ENCODE measurements at regions not wholly inside any gene's neighbourhood (a gene's known extent, or its start where the extent isn't known, plus 50 kb on each side); places are given as distances from the start of the nearest gene placed in this dataset.

DNA sequence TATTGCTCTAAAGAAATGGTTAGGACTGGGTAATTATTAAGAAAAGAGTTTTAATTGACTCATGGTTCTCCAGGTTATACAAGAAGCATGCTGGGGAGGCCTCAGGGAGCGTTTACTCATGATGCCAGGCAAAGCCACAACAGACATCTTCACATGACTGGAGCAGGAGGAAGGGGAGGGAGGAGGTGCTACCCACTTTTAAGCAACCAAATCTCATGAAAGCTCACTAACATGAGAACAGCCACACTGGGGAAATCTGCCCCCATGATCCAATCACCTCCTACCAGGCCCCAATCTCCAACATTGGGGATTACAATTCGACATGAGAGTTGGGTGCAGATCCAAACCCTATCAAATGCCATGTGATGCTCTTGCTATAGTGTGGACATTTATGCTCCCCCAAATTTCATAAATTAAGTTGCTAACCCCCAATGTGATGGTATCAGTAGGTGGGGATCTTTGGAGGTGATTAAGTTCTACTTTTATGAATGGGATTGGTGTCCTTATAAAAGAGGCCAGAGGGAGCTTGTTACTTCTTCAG lies 773.6 kb upstream of the CDH10 start:
- Histone ChIP-seq H2AFZ (ENCODE audit: low read length) (no peak overlapping the region), H3K4me3 (replicated peaks in 1 of 4; ENCODE audit: control extremely low read depth in 1 of 4, insufficient read depth in 1 of 4, low read depth in 3 of 4, low read length in 4 of 4) (no peak overlapping the region), H3K4me1 (ENCODE audit: control insufficient read depth, extremely low read depth, insufficient read depth, low read length) (no peaks in the 10 kb centered on the region), H3K4me2 (ENCODE audit: extremely low read depth, insufficient read depth, low read length) (no peak overlapping the region), H3K9ac (ENCODE audit: insufficient read depth, low read length) (no peak overlapping the region), H3K9me3 (ENCODE audit: control insufficient read depth, insufficient read depth, low read depth, low read length) (no peaks in the 10 kb centered on the region), H3K79me2 (ENCODE audit: control insufficient read depth, insufficient read depth, low read length) (no peaks in the 10 kb centered on the region), H3K27me3 (ENCODE audit: control insufficient read depth, insufficient read depth, low read length) (no peaks in the 10 kb centered on the region), H3K27ac (ENCODE audit: insufficient read depth, low read length) (no peak overlapping the region), H4K20me1 (ENCODE audit: control insufficient read depth, extremely low read depth, insufficient read depth, low read length) (no peaks in the 10 kb centered on the region), H3K36me3 (ENCODE audit: control insufficient read depth, insufficient read depth, low read length) (no peaks in the 10 kb centered on the region)
- TF ChIP-seq, protein P1, sequence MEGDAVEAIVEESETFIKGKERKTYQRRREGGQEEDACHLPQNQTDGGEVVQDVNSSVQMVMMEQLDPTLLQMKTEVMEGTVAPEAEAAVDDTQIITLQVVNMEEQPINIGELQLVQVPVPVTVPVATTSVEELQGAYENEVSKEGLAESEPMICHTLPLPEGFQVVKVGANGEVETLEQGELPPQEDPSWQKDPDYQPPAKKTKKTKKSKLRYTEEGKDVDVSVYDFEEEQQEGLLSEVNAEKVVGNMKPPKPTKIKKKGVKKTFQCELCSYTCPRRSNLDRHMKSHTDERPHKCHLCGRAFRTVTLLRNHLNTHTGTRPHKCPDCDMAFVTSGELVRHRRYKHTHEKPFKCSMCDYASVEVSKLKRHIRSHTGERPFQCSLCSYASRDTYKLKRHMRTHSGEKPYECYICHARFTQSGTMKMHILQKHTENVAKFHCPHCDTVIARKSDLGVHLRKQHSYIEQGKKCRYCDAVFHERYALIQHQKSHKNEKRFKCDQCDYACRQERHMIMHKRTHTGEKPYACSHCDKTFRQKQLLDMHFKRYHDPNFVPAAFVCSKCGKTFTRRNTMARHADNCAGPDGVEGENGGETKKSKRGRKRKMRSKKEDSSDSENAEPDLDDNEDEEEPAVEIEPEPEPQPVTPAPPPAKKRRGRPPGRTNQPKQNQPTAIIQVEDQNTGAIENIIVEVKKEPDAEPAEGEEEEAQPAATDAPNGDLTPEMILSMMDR (conservative IDR thresholded peaks at IDR 0.05 in 1 of 2, IDR thresholded peaks at IDR 0.05 in 1 of 2; ENCODE audit: low read depth in 1 of 2, low read length in 2 of 2) = no peak
- TF ChIP-seq EZH2 (IDR thresholded peaks at IDR 0.05; ENCODE audit: low read length, missing control alignments) = no peak
- DNase-seq (ENCODE audit: low read depth in 2 of 2) = no peak

DNA sequence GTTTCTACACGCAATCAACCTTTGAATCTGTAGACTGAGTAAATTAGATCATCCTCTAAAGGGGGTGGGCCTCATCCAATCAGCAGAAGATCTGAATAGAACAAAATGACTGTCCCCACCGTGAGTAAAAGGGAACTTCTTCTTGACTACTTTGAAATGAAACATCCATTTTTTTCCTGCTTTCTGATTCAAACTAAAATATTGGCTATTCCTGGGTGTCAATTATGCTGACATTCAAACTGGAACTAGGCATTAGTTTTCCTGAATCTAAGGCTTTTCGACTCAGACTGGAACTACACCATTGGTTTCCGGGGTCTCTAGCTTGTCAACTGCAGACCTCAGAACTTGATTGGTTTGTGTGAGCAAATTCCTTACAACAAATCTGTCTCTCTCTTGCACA lies 772.2 kb upstream of the CDH10 start:
- H3K27ac ChIP-seq (ENCODE audit: insufficient read depth, low read length) = no peak overlapping the region
- H3K27me3 ChIP-seq (ENCODE audit: control insufficient read depth, insufficient read depth, low read length) = no peaks in the 10 kb centered on the region
- TF ChIP-seq EZH2 (IDR thresholded peaks at IDR 0.05; ENCODE audit: low read length, missing control alignments) = no peak
- TF ChIP-seq, protein P1 (conservative IDR thresholded peaks at IDR 0.05 in 1 of 2, IDR thresholded peaks at IDR 0.05 in 1 of 2; ENCODE audit: low read depth in 1 of 2, low read length in 2 of 2) = no peak
- no peaks in the 10 kb centered on the region for H3K79me2 ChIP-seq (ENCODE audit: control insufficient read depth, insufficient read depth, low read length)
- DNase-seq (ENCODE audit: low read depth in 2 of 2) = no peak
- no peak overlapping the region for H3K4me2 ChIP-seq (ENCODE audit: extremely low read depth, insufficient read depth, low read length)
- H3K36me3 ChIP-seq (ENCODE audit: control insufficient read depth, insufficient read depth, low read length) = no peaks in the 10 kb centered on the region
- H3K9ac ChIP-seq (ENCODE audit: insufficient read depth, low read length) = no peak overlapping the region
- H4K20me1 ChIP-seq (ENCODE audit: control insufficient read depth, extremely low read depth, insufficient read depth, low read length) = no peaks in the 10 kb centered on the region
- no peak overlapping the region for H3K4me3 ChIP-seq (replicated peaks in 1 of 4; ENCODE audit: control extremely low read depth in 1 of 4, insufficient read depth in 1 of 4, low read depth in 3 of 4, low read length in 4 of 4)
- no peak overlapping the region for H2AFZ ChIP-seq (ENCODE audit: low read length)
- no peaks in the 10 kb centered on the region for H3K9me3 ChIP-seq (ENCODE audit: control insufficient read depth, insufficient read depth, low read depth, low read length)
- no peaks in the 10 kb centered on the region for H3K4me1 ChIP-seq (ENCODE audit: control insufficient read depth, extremely low read depth, insufficient read depth, low read length)

DNA sequence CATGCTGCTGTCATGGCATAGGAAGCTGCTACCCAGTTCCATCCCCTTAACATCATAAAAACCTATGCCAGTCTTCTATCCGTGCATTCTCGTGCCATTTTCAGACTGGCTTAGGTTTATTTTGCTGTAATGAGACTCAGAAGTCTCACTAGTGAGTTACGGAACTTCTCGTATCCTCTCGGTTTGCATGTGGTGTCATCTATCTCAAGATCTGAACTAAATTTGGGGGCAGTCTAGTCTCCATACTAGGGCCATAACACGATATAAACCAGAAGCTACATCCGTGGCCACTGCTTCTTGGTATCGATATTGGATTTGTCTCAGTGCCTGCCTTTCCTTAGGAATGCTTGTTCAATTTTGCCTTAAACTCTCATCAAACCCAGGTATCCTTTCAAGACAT lies 771.2 kb upstream of the CDH10 start:
- no peak for DNase-seq (ENCODE audit: low read depth in 2 of 2)
- H3K4me2 ChIP-seq (ENCODE audit: extremely low read depth, insufficient read depth, low read length) = no peak overlapping the region
- H3K79me2 ChIP-seq (ENCODE audit: control insufficient read depth, insufficient read depth, low read length) = no peaks in the 10 kb centered on the region
- no peaks in the 10 kb centered on the region for H3K9me3 ChIP-seq (ENCODE audit: control insufficient read depth, insufficient read depth, low read depth, low read length)
- H3K36me3 ChIP-seq (ENCODE audit: control insufficient read depth, insufficient read depth, low read length) = no peaks in the 10 kb centered on the region
- H3K27me3 ChIP-seq (ENCODE audit: control insufficient read depth, insufficient read depth, low read length) = no peaks in the 10 kb centered on the region
- H2AFZ ChIP-seq (ENCODE audit: low read length) = no peak overlapping the region
- no peak for TF ChIP-seq EZH2 (IDR thresholded peaks at IDR 0.05; ENCODE audit: low read length, missing control alignments)
- TF ChIP-seq, protein P1 (conservative IDR thresholded peaks at IDR 0.05 in 1 of 2, IDR thresholded peaks at IDR 0.05 in 1 of 2; ENCODE audit: low read depth in 1 of 2, low read length in 2 of 2) = no peak
- H3K27ac ChIP-seq (ENCODE audit: insufficient read depth, low read length) = no peak overlapping the region
- H3K4me3 ChIP-seq (replicated peaks in 1 of 4; ENCODE audit: control extremely low read depth in 1 of 4, insufficient read depth in 1 of 4, low read depth in 3 of 4, low read length in 4 of 4) = no peak overlapping the region
- H3K4me1 ChIP-seq (ENCODE audit: control insufficient read depth, extremely low read depth, insufficient read depth, low read length) = no peaks in the 10 kb centered on the region
- H3K9ac ChIP-seq (ENCODE audit: insufficient read depth, low read length) = no peak overlapping the region
- H4K20me1 ChIP-seq (ENCODE audit: control insufficient read depth, extremely low read depth, insufficient read depth, low read length) = no peaks in the 10 kb centered on the region

All from fibroblast of lung (primary cell).